B cell (primary cell): ENCODE measurements at regions not wholly inside any gene's neighbourhood (a gene's known extent, or its start where the extent isn't known, plus 50 kb on each side); places are given as distances from the start of the nearest gene placed in this dataset.

ENCODE experiments used
- ATAC-seq: fragments of 200-7000 bp; cut with Tn5 transposase; one replicate; pipeline ENCODE4 v1.10.0; 2021; ENCODE audit warnings: low read depth, mild to moderate bottlenecking, moderate number of reproducible peaks, moderate library complexity
- CTCF ChIA-PET: fragments of 350-600 bp; sonication (Branson Sonifier 250); formaldehyde crosslinking; loops from one replicate; lab custom pipeline; 2021; ENCODE audit warnings: antibody characterized with exemption, inconsistent platforms; lab: Charles Lee
- POLR2A ChIA-PET: fragments of 350-600 bp; sonication (Branson Sonifier 250); formaldehyde crosslinking; loops from one replicate; lab custom pipeline; 2021; ENCODE audit warnings: antibody characterized with exemption; lab: Charles Lee
- DNase-seq: peaks from one replicate; pipeline ENCODE4 v3.0.0; 2013
- H2AFZ ChIP-seq: 2 replicates; pipeline ENCODE4 v1.6.1; 2012; ENCODE audit warnings: mild to moderate bottlenecking, low read depth, low read length; ENCODE audit not compliant: insufficient read depth, poor library complexity, severe bottlenecking
- H3K27ac ChIP-seq, 2 donors: 1 replicate in 1 of 2; 2 replicates in 1 of 2; pipeline ENCODE4 v1.5.1; 2012 to 2013; ENCODE audit warnings: low read length in 2 of 2, mild to moderate bottlenecking in 2 of 2, moderate library complexity in 1 of 2
- H3K27me3 ChIP-seq, 4 experiments: fragments of 200-600 bp in 1 of 4; sonication (generic) in 1 of 4; replicated peaks in 1 of 4; 1 replicate in 2 of 4; 2 replicates in 2 of 4; pipeline versions ENCODE4 v1.6.1 to v1.7.0; 2013 to 2016; ENCODE audit warnings: low read length in 3 of 4, mild to moderate bottlenecking in 2 of 4, mixed read lengths in 1 of 4, moderate library complexity in 1 of 4; ENCODE audit not compliant: insufficient read depth in 4 of 4, control insufficient read depth in 3 of 4; ENCODE audit errors: control extremely low read depth in 1 of 4
- H3K36me3 ChIP-seq, 2 experiments: replicated peaks in 1 of 2; 1 replicate in 1 of 2; 2 replicates in 1 of 2; pipeline versions ENCODE4 v1.6.1 to v1.7.1; 2013; ENCODE audit warnings: low read length in 1 of 2; ENCODE audit not compliant: insufficient read depth in 2 of 2, control insufficient read depth in 1 of 2; ENCODE audit errors: control extremely low read depth in 1 of 2, extremely low read depth in 1 of 2
- H3K4me1 ChIP-seq, 2 donors: fragments of 200-600 bp in 1 of 2; sonication (generic) in 1 of 2; 1 replicate in 1 of 2; 2 replicates in 1 of 2; pipeline versions ENCODE4 v1.5.1 to v1.6.1; 2013 to 2017; ENCODE audit warnings: low read length in 2 of 2; ENCODE audit not compliant: control insufficient read depth in 2 of 2, insufficient read depth in 2 of 2
- H3K4me2 ChIP-seq: replicated peaks from 2 replicates; pipeline ENCODE3; 2012; ENCODE audit warnings: mild to moderate bottlenecking, low read depth, low read length; ENCODE audit not compliant: poor library complexity, severe bottlenecking
- H3K4me3 ChIP-seq, 5 experiments: fragments of 200-600 bp in 1 of 5; sonication (generic) in 1 of 5; 1 replicate in 3 of 5; 2 replicates in 2 of 5; pipeline versions ENCODE4 v1.5.1 to v1.7.0; 2011 to 2016; ENCODE audit warnings: low read length in 4 of 5, mild to moderate bottlenecking in 4 of 5, low read depth in 2 of 5, control low read depth in 1 of 5, moderate library complexity in 1 of 5; ENCODE audit not compliant: insufficient read depth in 1 of 5; ENCODE audit errors: control extremely low read depth in 1 of 5, extremely low read depth in 1 of 5
- H3K79me2 ChIP-seq: fragments of 200-600 bp; sonication (generic); one replicate; pipeline ENCODE4 v1.6.0; 2016; ENCODE audit warnings: low read length; ENCODE audit not compliant: control insufficient read depth, insufficient read depth
- H3K9ac ChIP-seq: fragments of 200-600 bp; sonication (generic); 2 replicates; pipeline ENCODE4 v1.6.1; 2017; ENCODE audit warnings: mild to moderate bottlenecking, low read length, moderate library complexity
- H3K9me3 ChIP-seq, 3 donors: one replicate each; pipeline versions ENCODE4 v1.6.1 to v1.7.1; 2013; ENCODE audit warnings: low read length in 2 of 3; ENCODE audit not compliant: control insufficient read depth in 2 of 3, insufficient read depth in 1 of 3; ENCODE audit errors: control extremely low read depth in 1 of 3
- H4K20me1 ChIP-seq: 2 replicates; pipeline ENCODE4 v1.6.0; 2012; ENCODE audit warnings: mild to moderate bottlenecking, low read length; ENCODE audit not compliant: insufficient read depth, control insufficient read depth, poor library complexity, severe bottlenecking
- H3K27ac Mint-ChIP-seq: one replicate; pipeline ENCODE4 v1.8.0; 2021; ENCODE audit warnings: mixed read lengths
- H3K27me3 Mint-ChIP-seq: one replicate; pipeline ENCODE4 v1.8.0; 2021; ENCODE audit warnings: mixed read lengths
- H3K4me1 Mint-ChIP-seq: one replicate; pipeline ENCODE4 v1.8.0; 2021; ENCODE audit warnings: mixed read lengths
- H3K4me3 Mint-ChIP-seq: one replicate; pipeline ENCODE4 v1.8.0; 2021; ENCODE audit warnings: mixed read lengths
- H3K9me3 Mint-ChIP-seq: one replicate; pipeline ENCODE4 v1.8.0; 2022; ENCODE audit warnings: mixed read lengths; ENCODE audit not compliant: insufficient read depth
- CTCF ChIP-seq: fragments of 200-600 bp; IDR thresholded peaks from one replicate; pipeline ENCODE4 v1.8.0; 2022; ENCODE audit warnings: antibody characterized with exemption, mild to moderate bottlenecking
- EZH2 ChIP-seq: IDR thresholded peaks from 2 replicates; pipeline ENCODE4 v1.6.1; 2012; ENCODE audit warnings: borderline replicate concordance, low read depth, mild to moderate bottlenecking, moderate library complexity, low read length; ENCODE audit not compliant: insufficient read depth, poor library complexity, severe bottlenecking
- WGBS: methylation state at CpG from one replicate; pipeline ENCODE4 v1.1.5; 2013; ENCODE audit warnings: missing lambda C conversion rate; ENCODE audit not compliant: insufficient coverage; 5-methylcytosine and 5-hydroxymethylcytosine counted together
- intact Hi-C: fragments of 100-400 bp; cut with micrococcal nuclease; formaldehyde crosslinking; loops from one replicate; pipeline ENCODE4 v1.10.0; 2022

- H3K79me2 ChIP-seq = no peaks in the 10 kb centered on the region
- H3K36me3 ChIP-seq = no peaks in the 10 kb centered on the region
- no peaks in the 10 kb centered on the region for H3K27me3 ChIP-seq
- intact Hi-C loops = no loop called here
- H3K4me3 Mint-ChIP-seq = no peak overlapping the region
- H3K9ac ChIP-seq = no peak overlapping the region
- no peak overlapping the region for H3K27ac ChIP-seq
- H3K4me1 ChIP-seq = no peaks in the 10 kb centered on the region
- H3K4me2 ChIP-seq = no peak overlapping the region
- no peaks in the 10 kb centered on the region for H4K20me1 ChIP-seq
- ATAC-seq (no peak), DNase-seq (no peak)
- ChIA-PET POLR2A (no interaction called here), CTCF (no interaction called here)
- H3K27me3 Mint-ChIP-seq = no peaks in the 10 kb centered on the region
- H3K4me1 Mint-ChIP-seq = no peaks in the 10 kb centered on the region
- TF ChIP-seq EZH2 (no peak), CTCF (no peak)
- no peak overlapping the region for H3K4me3 ChIP-seq
- H2AFZ ChIP-seq = no peak overlapping the region
- H3K9me3 ChIP-seq = no peaks in the 10 kb centered on the region
- WGBS = 100% methylated on average over 2 of the region's 2 CpGs
- H3K27ac Mint-ChIP-seq = no peak overlapping the region
- no peaks in the 10 kb centered on the region for H3K9me3 Mint-ChIP-seq
Observed at GRCh38 chr9:89790542-89791109, 185.8 kb downstream of the GADD45G start.

GRCh38 chr9:89791754-89792153 lies 186.9 kb downstream of the GADD45G start:
- no peaks in the 10 kb centered on the region for H3K79me2 ChIP-seq
- intact Hi-C loops = no loop called here
- H3K4me3 ChIP-seq = no peak overlapping the region
- DNase-seq (no peak), ATAC-seq (no peak)
- Mint-ChIP-seq H3K27me3 (no peaks in the 10 kb centered on the region), H3K27ac (no peak overlapping the region), H3K4me3 (no peak overlapping the region), H3K9me3 (no peaks in the 10 kb centered on the region), H3K4me1 (no peaks in the 10 kb centered on the region)
- no peaks in the 10 kb centered on the region for H3K27me3 ChIP-seq
- no peak overlapping the region for H2AFZ ChIP-seq
- no peak overlapping the region for H3K9ac ChIP-seq
- ChIA-PET CTCF (no interaction called here), POLR2A (no interaction called here)
- TF ChIP-seq CTCF (no peak), EZH2 (no peak)
- no peak overlapping the region for H3K27ac ChIP-seq
- H4K20me1 ChIP-seq = no peaks in the 10 kb centered on the region
- no peak overlapping the region for H3K4me2 ChIP-seq
- no peaks in the 10 kb centered on the region for H3K36me3 ChIP-seq
- WGBS = 80% methylated on average over 7 of the region's 8 CpGs
- H3K9me3 ChIP-seq = no peaks in the 10 kb centered on the region
- no peaks in the 10 kb centered on the region for H3K4me1 ChIP-seq
